IMR-90 (cell line): ENCODE measurements at regions not wholly inside any gene's neighbourhood (a gene's known extent, or its start where the extent isn't known, plus 50 kb on each side); places are given as distances from the start of the nearest gene placed in this dataset.

Experiments used
- ATAC-seq: fragments of 200-7000 bp; cut with Tn5 transposase; 2 replicates; pipeline ENCODE4 v1.9.1; 2020; ENCODE audit warnings: low read depth, mild to moderate bottlenecking, moderate library complexity
- BruUV-seq: library from RNA; stranded (reverse); fragments of 400-500 nt; replicated peaks from 2 replicates; lab custom pipeline; 2021; lab: Mats Ljungman, UMichigan
- CTCF ChIA-PET: fragments of 300-600 bp; formaldehyde crosslinking; extraction: SDS; loops from one replicate; lab custom pipeline; 2021; ENCODE audit warnings: antibody characterized with exemption; lab: Yijun Ruan, JAX
- POLR2A ChIA-PET: fragments of 300-600 bp; sonication (Branson Sonifier 250); formaldehyde crosslinking; loops from one replicate; lab custom pipeline; 2022; ENCODE audit warnings: antibody characterized with exemption; ENCODE audit not compliant: unreplicated experiment; lab: Charles Lee
- DNase-seq: peaks from one replicate; pipeline ENCODE4 v3.0.0; 2013
- H2AFZ ChIP-seq: replicated peaks from 2 replicates; pipeline ENCODE3; 2013; ENCODE audit warnings: low read length, mild to moderate bottlenecking; ENCODE audit not compliant: poor library complexity
- H2AK5ac ChIP-seq: 2 replicates; pipeline ENCODE4 v1.6.1; 2013; ENCODE audit warnings: low read depth, low read length, inconsistent platforms
- H2AK9ac ChIP-seq: replicated peaks from 2 replicates; pipeline ENCODE3; 2013; ENCODE audit warnings: mild to moderate bottlenecking, low read depth, low read length, moderate library complexity; ENCODE audit not compliant: poor library complexity
- H2BK120ac ChIP-seq: 2 replicates; pipeline ENCODE4 v1.6.1; 2013; ENCODE audit warnings: low read depth, low read length, inconsistent platforms
- H2BK15ac ChIP-seq: 3 replicates; pipeline ENCODE4 v1.6.1; 2013; ENCODE audit warnings: low read depth, low read length, inconsistent platforms
- H2BK20ac ChIP-seq: 2 replicates; pipeline ENCODE4 v1.6.1; 2013; ENCODE audit warnings: low read depth, mild to moderate bottlenecking, inconsistent platforms, low read length, moderate library complexity
- H2BK5ac ChIP-seq: 2 replicates; pipeline ENCODE4 v1.6.1; 2013; ENCODE audit warnings: mild to moderate bottlenecking, low read depth, low read length, inconsistent platforms; ENCODE audit not compliant: poor library complexity, severe bottlenecking
- H3K14ac ChIP-seq: replicated peaks from 2 replicates; pipeline ENCODE4 v1.6.1; 2013; ENCODE audit warnings: low read depth, low read length, inconsistent platforms
- H3K18ac ChIP-seq: 2 replicates; pipeline ENCODE4 v1.6.1; 2013; ENCODE audit warnings: low read depth, low read length, control low read depth
- H3K23ac ChIP-seq: 2 replicates; pipeline ENCODE4 v1.6.1; 2013; ENCODE audit warnings: low read depth, low read length, inconsistent platforms
- H3K27ac ChIP-seq: 2 replicates; pipeline ENCODE4 v1.5.1; 2013; ENCODE audit warnings: mild to moderate bottlenecking, control low read depth, low read length; ENCODE audit not compliant: insufficient read depth
- H3K27me3 ChIP-seq: 2 replicates; pipeline ENCODE4 v1.6.1; 2013; ENCODE audit warnings: low read length; ENCODE audit not compliant: control insufficient read depth, insufficient read depth
- H3K36me3 ChIP-seq: 2 replicates; pipeline ENCODE4 v1.6.1; 2013; ENCODE audit warnings: low read length, mixed read lengths; ENCODE audit not compliant: control insufficient read depth, insufficient read depth
- H3K4ac ChIP-seq: 2 replicates; pipeline ENCODE4 v1.6.1; 2013; ENCODE audit warnings: low read depth, low read length, inconsistent platforms
- H3K4me1 ChIP-seq: 2 replicates; pipeline ENCODE4 v1.6.1; 2013; ENCODE audit warnings: low read length, mixed read lengths; ENCODE audit not compliant: control insufficient read depth, insufficient read depth
- H3K4me2 ChIP-seq: 2 replicates; pipeline ENCODE4 v1.6.1; 2013; ENCODE audit warnings: low read depth, mild to moderate bottlenecking, control low read depth, low read length, moderate library complexity
- H3K4me3 ChIP-seq: 2 replicates; pipeline ENCODE4 v1.5.1; 2013; ENCODE audit warnings: low read depth, mild to moderate bottlenecking, control low read depth, low read length, moderate library complexity; ENCODE audit not compliant: insufficient read depth
- H3K56ac ChIP-seq: 2 replicates; pipeline ENCODE4 v1.6.1; 2013; ENCODE audit warnings: low read length, inconsistent platforms; ENCODE audit not compliant: insufficient read depth; ENCODE audit errors: extremely low read depth
- H3K79me1 ChIP-seq, 2 experiments: 2 replicates each; pipeline ENCODE4 v1.6.1; 2013; ENCODE audit warnings: low read length in 2 of 2, inconsistent platforms in 1 of 2, low read depth in 1 of 2
- H3K9ac ChIP-seq: 2 replicates; pipeline ENCODE4 v1.6.1; 2013; ENCODE audit warnings: low read depth, low read length, control low read depth
- H3K9me1 ChIP-seq: 2 replicates; pipeline ENCODE4 v1.6.1; 2013; ENCODE audit warnings: low read length, inconsistent platforms; ENCODE audit not compliant: insufficient read depth
- H3K9me3 ChIP-seq: 2 replicates; pipeline ENCODE4 v1.6.1; 2013; ENCODE audit warnings: low read length; ENCODE audit not compliant: control insufficient read depth, insufficient read depth
- H4K20me1 ChIP-seq: 2 replicates; pipeline ENCODE4 v1.6.1; 2013; ENCODE audit warnings: low read length, inconsistent platforms; ENCODE audit not compliant: insufficient read depth
- H4K5ac ChIP-seq: 2 replicates; pipeline ENCODE4 v1.6.1; 2013; ENCODE audit warnings: mild to moderate bottlenecking, low read depth, low read length, control low read depth
- H4K8ac ChIP-seq, 2 experiments: 2 replicates each; pipeline ENCODE4 v1.6.1; 2013; ENCODE audit warnings: low read depth in 2 of 2, low read length in 2 of 2, control low read depth in 1 of 2, inconsistent platforms in 1 of 2
- H4K91ac ChIP-seq: 2 replicates; pipeline ENCODE4 v1.6.1; 2013; ENCODE audit warnings: low read depth, low read length, inconsistent platforms; ENCODE audit not compliant: insufficient read depth
- BHLHE40 ChIP-seq: fragments of 150-350 bp; IDR thresholded peaks from 2 replicates; pipeline ENCODE4 v1.6.1; 2016; ENCODE audit warnings: mild to moderate bottlenecking, low read depth, low read length
- CEBPB ChIP-seq: IDR thresholded peaks from 2 replicates; pipeline ENCODE4 v1.6.1; 2012; ENCODE audit warnings: low read depth, low read length, improper control_type of control experiment
- CHD1 ChIP-seq: IDR thresholded peaks from 2 replicates; pipeline ENCODE4 v1.6.1; 2012; ENCODE audit warnings: low read depth, low read length, improper control_type of control experiment
- CTCF ChIP-seq: conservative IDR thresholded peaks from 2 replicates; pipeline ENCODE4 v1.5.1; 2012; ENCODE audit warnings: mild to moderate bottlenecking, low read depth, low read length, improper control_type of control experiment
- FOS ChIP-seq: fragments of 150-350 bp; IDR thresholded peaks from 2 replicates; pipeline ENCODE4 v1.6.1; 2016; ENCODE audit warnings: low read depth, low read length
- MAFK ChIP-seq: IDR thresholded peaks from 2 replicates; pipeline ENCODE4 v1.6.1; 2012; ENCODE audit warnings: low read depth, low read length, improper control_type of control experiment
- MAZ ChIP-seq: IDR thresholded peaks from 2 replicates; pipeline ENCODE4 v1.6.1; 2012; ENCODE audit warnings: low read depth, mild to moderate bottlenecking, low read length, improper control_type of control experiment, moderate library complexity, borderline replicate concordance
- MXI1 ChIP-seq: IDR thresholded peaks from 2 replicates; pipeline ENCODE4 v1.6.1; 2012; ENCODE audit warnings: low read depth, mild to moderate bottlenecking, low read length, moderate library complexity, borderline replicate concordance
- NFE2L2 ChIP-seq: fragments of 150-350 bp; IDR thresholded peaks from 2 replicates; pipeline ENCODE4 v1.6.1; 2016; ENCODE audit warnings: low read depth, mild to moderate bottlenecking, low read length
- POLR2A ChIP-seq: IDR thresholded peaks from 2 replicates; pipeline ENCODE4 v1.6.1; 2012; ENCODE audit warnings: mild to moderate bottlenecking, low read depth, low read length
- RAD21 ChIP-seq: IDR thresholded peaks from 2 replicates; pipeline ENCODE4 v1.6.1; 2012; ENCODE audit warnings: low read length, improper control_type of control experiment
- RCOR1 ChIP-seq: IDR thresholded peaks from 2 replicates; pipeline ENCODE4 v1.6.1; 2012; ENCODE audit warnings: mild to moderate bottlenecking, low read length, improper control_type of control experiment; ENCODE audit not compliant: insufficient replicate concordance
- RFX5 ChIP-seq: IDR thresholded peaks from 2 replicates; pipeline ENCODE4 v1.8.0; 2012; ENCODE audit warnings: low read depth, mild to moderate bottlenecking, low read length, moderate library complexity
- SMC3 ChIP-seq: fragments of 150-350 bp; IDR thresholded peaks from 2 replicates; pipeline ENCODE4 v1.6.1; 2016; ENCODE audit warnings: low read depth, mild to moderate bottlenecking, antibody characterized with exemption, low read length, moderate library complexity
- WGBS, 2 experiments: methylation state at CpG; one replicate each; pipeline versions ENCODE4 v1.1.5 to v1.1.7; 2013; ENCODE audit warnings: missing lambda C conversion rate in 2 of 2; ENCODE audit not compliant: insufficient read length in 1 of 2; ENCODE audit errors: extremely low coverage in 2 of 2; 5-methylcytosine and 5-hydroxymethylcytosine counted together
- dilution Hi-C: fragments of 300-500 bp; cut with HindIII; formaldehyde crosslinking; loops from one replicate; pipeline ENCODE4 v1.14.3; 2018; ENCODE audit warnings: low sequenced_read_pairs; ENCODE audit not compliant: unreplicated experiment
- in situ Hi-C: fragments of 300-500 bp; cut with MboI; formaldehyde crosslinking; loops from 3 replicates; pipeline ENCODE4 v1.14.3; 2019; ENCODE audit warnings: low sequenced_read_pairs, inconsistent platforms, mixed read lengths
- intact Hi-C: fragments of 100-400 bp; cut with micrococcal nuclease; formaldehyde crosslinking; loops from 2 replicates; pipeline ENCODE4 v1.10.0; 2022
- TF ChIP-seq, protein P1 (sequence below): fragments of 150-350 bp; IDR thresholded peaks from 2 replicates; pipeline ENCODE4 v1.6.1; 2017; ENCODE audit warnings: mild to moderate bottlenecking, antibody characterized with exemption, low read length, low read depth
- TF ChIP-seq, protein P2 (sequence below): fragments of 150-350 bp; IDR thresholded peaks from 2 replicates; pipeline ENCODE4 v1.6.1; 2016; ENCODE audit warnings: low read depth, mild to moderate bottlenecking, low read length, moderate library complexity, borderline replicate concordance

- WGBS, 2 experiments, result no CpG with 5 or more reads among the region's 1 CpG
- intact Hi-C loops (no loop called here), in situ Hi-C loops (no loop called here), dilution Hi-C loops (no loop called here)
- POLR2A ChIA-PET, result no interaction called here
- H3K79me1 ChIP-seq, result no peaks in the 10 kb centered on the region
- CTCF ChIA-PET, result no interaction called here
- H3K9me3 ChIP-seq, result peaks cover 14% of the 10 kb centered on the region
- H2BK5ac ChIP-seq, result no peak overlapping the region
- H3K27ac ChIP-seq, result no peak overlapping the region
- H4K8ac ChIP-seq, result no peak overlapping the region
- H3K14ac ChIP-seq, result no peak overlapping the region
- ATAC-seq (no peak), DNase-seq (no peak)
- no peak overlapping the region for H2BK20ac ChIP-seq
- BruUV-seq, result no TSS peak
- H2BK15ac ChIP-seq, result no peak overlapping the region
- H3K4me1 ChIP-seq, result no peaks in the 10 kb centered on the region
- no peak overlapping the region for H3K56ac ChIP-seq
- H2BK120ac ChIP-seq, result no peak overlapping the region
- no peaks in the 10 kb centered on the region for H4K20me1 ChIP-seq
- H3K18ac ChIP-seq, result no peak overlapping the region
- H3K36me3 ChIP-seq, result no peaks in the 10 kb centered on the region
- H2AK5ac ChIP-seq, result no peak overlapping the region
- TF ChIP-seq MXI1 (no peak), RFX5 (no peak), BHLHE40 (no peak), RCOR1 (no peak), POLR2A (no peak), FOS (no peak), MAFK (no peak), CEBPB (no peak), MAZ (no peak), SMC3 (no peak), RAD21 (no peak), CTCF (no peak), CHD1 (no peak), NFE2L2 (no peak)
- TF ChIP-seq, protein P1, sequence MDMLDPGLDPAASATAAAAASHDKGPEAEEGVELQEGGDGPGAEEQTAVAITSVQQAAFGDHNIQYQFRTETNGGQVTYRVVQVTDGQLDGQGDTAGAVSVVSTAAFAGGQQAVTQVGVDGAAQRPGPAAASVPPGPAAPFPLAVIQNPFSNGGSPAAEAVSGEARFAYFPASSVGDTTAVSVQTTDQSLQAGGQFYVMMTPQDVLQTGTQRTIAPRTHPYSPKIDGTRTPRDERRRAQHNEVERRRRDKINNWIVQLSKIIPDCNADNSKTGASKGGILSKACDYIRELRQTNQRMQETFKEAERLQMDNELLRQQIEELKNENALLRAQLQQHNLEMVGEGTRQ, result no peak
- TF ChIP-seq, protein P2, sequence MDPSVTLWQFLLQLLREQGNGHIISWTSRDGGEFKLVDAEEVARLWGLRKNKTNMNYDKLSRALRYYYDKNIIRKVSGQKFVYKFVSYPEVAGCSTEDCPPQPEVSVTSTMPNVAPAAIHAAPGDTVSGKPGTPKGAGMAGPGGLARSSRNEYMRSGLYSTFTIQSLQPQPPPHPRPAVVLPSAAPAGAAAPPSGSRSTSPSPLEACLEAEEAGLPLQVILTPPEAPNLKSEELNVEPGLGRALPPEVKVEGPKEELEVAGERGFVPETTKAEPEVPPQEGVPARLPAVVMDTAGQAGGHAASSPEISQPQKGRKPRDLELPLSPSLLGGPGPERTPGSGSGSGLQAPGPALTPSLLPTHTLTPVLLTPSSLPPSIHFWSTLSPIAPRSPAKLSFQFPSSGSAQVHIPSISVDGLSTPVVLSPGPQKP, result no peak
- H3K9me1 ChIP-seq, result no peaks in the 10 kb centered on the region
- H3K4me2 ChIP-seq, result no peak overlapping the region
- H3K9ac ChIP-seq, result no peak overlapping the region
- no peak overlapping the region for H4K5ac ChIP-seq
- H3K27me3 ChIP-seq, result no peaks in the 10 kb centered on the region
- no peak overlapping the region for H2AK9ac ChIP-seq
- H4K91ac ChIP-seq, result no peak overlapping the region
- no peak overlapping the region for H2AFZ ChIP-seq
- H3K4ac ChIP-seq, result no peak overlapping the region
- H3K4me3 ChIP-seq, result no peak overlapping the region
- H3K23ac ChIP-seq, result no peak overlapping the region
Measured at GRCh38 chr12:73699318-73699717, 838.3 kb upstream of the ATXN7L3B start.
